ENCODE measurements at regions not wholly inside any gene's neighbourhood (a gene's known extent, or its start where the extent isn't known, plus 50 kb on each side); places are given as distances from the start of the nearest gene placed in this dataset.

- no peaks in the 10 kb centered on the region for H3K9me3 ChIP-seq (ENCODE audit: insufficient read depth, low read length, severe bottlenecking)
- no peak for ATAC-seq (ENCODE audit: insufficient read depth, low read depth)
- no peaks in the 10 kb centered on the region for H4K20me1 ChIP-seq (ENCODE audit: insufficient read depth, low read length)
- no peak overlapping the region for H3K9ac ChIP-seq (ENCODE audit: low read depth, low read length)
- no peaks in the 10 kb centered on the region for H3K27me3 ChIP-seq (ENCODE audit: insufficient read depth, low read length, poor library complexity)
- no peak for DNase-seq
- TF ChIP-seq CTCF (IDR thresholded peaks at IDR 0.05; ENCODE audit: borderline replicate concordance, extremely low read depth, low read length, poor library complexity, severe bottlenecking) (no peak), EZH2 (IDR thresholded peaks at IDR 0.05; ENCODE audit: borderline replicate concordance, low read depth, low read length, severe bottlenecking) (no peak)
- no peaks in the 10 kb centered on the region for H3K79me2 ChIP-seq (ENCODE audit: insufficient read depth, low read length)
- no peak overlapping the region for H2AFZ ChIP-seq (ENCODE audit: low read depth, low read length)
- no peaks in the 10 kb centered on the region for H3K4me1 ChIP-seq (ENCODE audit: insufficient read depth, low read length)
- H3K4me2 ChIP-seq (ENCODE audit: insufficient read depth, low read length), result no peak overlapping the region
- no peak overlapping the region for H3K27ac ChIP-seq (ENCODE audit: low read length)
- no peak overlapping the region for H3K4me3 ChIP-seq (ENCODE audit: low read depth in 1 of 2, low read length in 2 of 2)
- H3K36me3 ChIP-seq (ENCODE audit: insufficient read depth, low read length), result no peaks in the 10 kb centered on the region
Measured at GRCh38 chr9:16134351-16134750, 581.5 kb downstream of the CCDC171 start.

GRCh38 chr9:16135968-16136367 lies 583.1 kb downstream of the CCDC171 start:
- Histone ChIP-seq H2AFZ (ENCODE audit: low read depth, low read length) (no peak overlapping the region), H3K36me3 (ENCODE audit: insufficient read depth, low read length) (no peaks in the 10 kb centered on the region), H3K79me2 (ENCODE audit: insufficient read depth, low read length) (no peaks in the 10 kb centered on the region), H3K27me3 (ENCODE audit: insufficient read depth, low read length, poor library complexity) (no peaks in the 10 kb centered on the region), H3K9ac (ENCODE audit: low read depth, low read length) (no peak overlapping the region), H3K27ac (ENCODE audit: low read length) (no peak overlapping the region), H3K4me3 (ENCODE audit: low read depth in 1 of 2, low read length in 2 of 2) (no peak overlapping the region), H3K4me2 (ENCODE audit: insufficient read depth, low read length) (no peak overlapping the region), H4K20me1 (ENCODE audit: insufficient read depth, low read length) (no peaks in the 10 kb centered on the region), H3K4me1 (ENCODE audit: insufficient read depth, low read length) (no peaks in the 10 kb centered on the region), H3K9me3 (ENCODE audit: insufficient read depth, low read length, severe bottlenecking) (no peaks in the 10 kb centered on the region)
- ATAC-seq (ENCODE audit: insufficient read depth, low read depth) (no peak), DNase-seq (no peak)
- TF ChIP-seq EZH2 (IDR thresholded peaks at IDR 0.05; ENCODE audit: borderline replicate concordance, low read depth, low read length, severe bottlenecking) (no peak), CTCF (IDR thresholded peaks at IDR 0.05; ENCODE audit: borderline replicate concordance, extremely low read depth, low read length, poor library complexity, severe bottlenecking) (no peak)

- Histone ChIP-seq H3K36me3 (ENCODE audit: insufficient read depth, low read length) (no peaks in the 10 kb centered on the region), H3K27me3 (ENCODE audit: insufficient read depth, low read length, poor library complexity) (no peaks in the 10 kb centered on the region), H2AFZ (ENCODE audit: low read depth, low read length) (no peak overlapping the region), H3K9ac (ENCODE audit: low read depth, low read length) (no peak overlapping the region), H3K27ac (ENCODE audit: low read length) (no peak overlapping the region), H3K79me2 (ENCODE audit: insufficient read depth, low read length) (no peaks in the 10 kb centered on the region), H3K4me1 (ENCODE audit: insufficient read depth, low read length) (no peaks in the 10 kb centered on the region), H3K9me3 (ENCODE audit: insufficient read depth, low read length, severe bottlenecking) (no peaks in the 10 kb centered on the region), H4K20me1 (ENCODE audit: insufficient read depth, low read length) (no peaks in the 10 kb centered on the region), H3K4me2 (ENCODE audit: insufficient read depth, low read length) (no peak overlapping the region), H3K4me3 (ENCODE audit: low read depth in 1 of 2, low read length in 2 of 2) (no peak overlapping the region)
- TF ChIP-seq CTCF (IDR thresholded peaks at IDR 0.05; ENCODE audit: borderline replicate concordance, extremely low read depth, low read length, poor library complexity, severe bottlenecking) (no peak), EZH2 (IDR thresholded peaks at IDR 0.05; ENCODE audit: borderline replicate concordance, low read depth, low read length, severe bottlenecking) (no peak)
- ATAC-seq (ENCODE audit: insufficient read depth, low read depth) (no peak), DNase-seq (no peak)
Measured at GRCh38 chr9:16136451-16136850, 583.6 kb downstream of the CCDC171 start.

- no peaks in the 10 kb centered on the region for H4K20me1 ChIP-seq (ENCODE audit: insufficient read depth, low read length)
- no peak overlapping the region for H3K27ac ChIP-seq (ENCODE audit: low read length)
- H3K4me1 ChIP-seq (ENCODE audit: insufficient read depth, low read length), result no peaks in the 10 kb centered on the region
- no peak overlapping the region for H3K4me3 ChIP-seq (ENCODE audit: low read depth in 1 of 2, low read length in 2 of 2)
- no peak overlapping the region for H2AFZ ChIP-seq (ENCODE audit: low read depth, low read length)
- H3K4me2 ChIP-seq (ENCODE audit: insufficient read depth, low read length), result no peak overlapping the region
- no peak overlapping the region for H3K9ac ChIP-seq (ENCODE audit: low read depth, low read length)
- ATAC-seq (ENCODE audit: insufficient read depth, low read depth) (no peak), DNase-seq (no peak)
- no peaks in the 10 kb centered on the region for H3K79me2 ChIP-seq (ENCODE audit: insufficient read depth, low read length)
- H3K27me3 ChIP-seq (ENCODE audit: insufficient read depth, low read length, poor library complexity), result no peaks in the 10 kb centered on the region
- no peaks in the 10 kb centered on the region for H3K36me3 ChIP-seq (ENCODE audit: insufficient read depth, low read length)
- no peaks in the 10 kb centered on the region for H3K9me3 ChIP-seq (ENCODE audit: insufficient read depth, low read length, severe bottlenecking)
- TF ChIP-seq EZH2 (IDR thresholded peaks at IDR 0.05; ENCODE audit: borderline replicate concordance, low read depth, low read length, severe bottlenecking) (no peak), CTCF (IDR thresholded peaks at IDR 0.05; ENCODE audit: borderline replicate concordance, extremely low read depth, low read length, poor library complexity, severe bottlenecking) (no peak)
Measured at GRCh38 chr9:16136961-16137360, 584.1 kb downstream of the CCDC171 start.

Measured in DND-41 (cell line).